PC-3 (cell line): ENCODE measurements at regions not wholly inside any gene's neighbourhood (a gene's known extent, or its start where the extent isn't known, plus 50 kb on each side); places are given as distances from the start of the nearest gene placed in this dataset.

Experiments
- ATAC-seq: fragments of 200-7000 bp; cut with Tn5 transposase; 2 replicates; pipeline ENCODE4 v1.9.1; 2020; ENCODE audit warnings: mild to moderate bottlenecking, moderate library complexity
- BruUV-seq: library from RNA; stranded (reverse); fragments of 400-500 nt; replicated peaks from 2 replicates; lab custom pipeline; 2021; lab: Mats Ljungman, UMichigan
- CTCF ChIA-PET: fragments of 300-600 bp; sonication (Branson Sonifier 250); formaldehyde crosslinking; loops from one replicate; lab custom pipeline; 2022; ENCODE audit warnings: antibody characterized with exemption; lab: Charles Lee
- POLR2A ChIA-PET: fragments of 300-600 bp; sonication (Branson Sonifier 250); formaldehyde crosslinking; loops from one replicate; lab custom pipeline; 2022; ENCODE audit warnings: antibody characterized with exemption; ENCODE audit not compliant: unreplicated experiment; lab: Charles Lee
- DNase-seq: peaks from one replicate; pipeline ENCODE4 v3.0.0-alpha.2; 2015
- H2AFZ ChIP-seq: fragments of 300-600 bp; sonication (generic); 2 replicates; pipeline ENCODE4 v1.6.0; 2016; ENCODE audit warnings: antibody characterized with exemption, low read length
- H3F3A ChIP-seq: fragments of 300-600 bp; sonication (generic); one replicate; pipeline ENCODE4 v1.6.0; 2017; ENCODE audit warnings: antibody characterized with exemption, low read length, control low read depth, mild to moderate bottlenecking; ENCODE audit not compliant: unreplicated experiment
- H3K27ac ChIP-seq: fragments of 300-600 bp; sonication (generic); 2 replicates; pipeline ENCODE4 v1.5.1; 2016; ENCODE audit warnings: mild to moderate bottlenecking, low read length
- H3K27me3 ChIP-seq: fragments of 300-600 bp; sonication (generic); 2 replicates; pipeline ENCODE4 v1.6.1; 2016; ENCODE audit warnings: low read length, mixed read lengths
- H3K36me3 ChIP-seq: fragments of 300-600 bp; sonication (generic); 2 replicates; pipeline ENCODE4 v1.6.1; 2016; ENCODE audit warnings: low read depth, mixed run types, low read length, mixed read lengths
- H3K4me1 ChIP-seq: fragments of 300-600 bp; sonication (generic); 2 replicates; pipeline ENCODE4 v1.5.1; 2016; ENCODE audit warnings: low read length; ENCODE audit not compliant: insufficient read depth
- H3K4me2 ChIP-seq: fragments of 300-600 bp; sonication (generic); 2 replicates; pipeline ENCODE4 v1.6.0; 2016; ENCODE audit warnings: low read length
- H3K4me3 ChIP-seq: fragments of 300-600 bp; sonication (generic); 2 replicates; pipeline ENCODE4 v1.5.1; 2016; ENCODE audit warnings: mild to moderate bottlenecking, low read length, mixed read lengths
- H3K79me2 ChIP-seq: fragments of 300-600 bp; sonication (generic); 2 replicates; pipeline ENCODE4 v1.6.1; 2017; ENCODE audit warnings: low read length, mixed read lengths
- H3K9ac ChIP-seq: fragments of 300-600 bp; sonication (generic); 2 replicates; pipeline ENCODE4 v1.6.0; 2016; ENCODE audit warnings: mild to moderate bottlenecking, low read length
- H3K9me2 ChIP-seq: fragments of 300-600 bp; sonication (generic); replicated peaks from 2 replicates; pipeline ENCODE4 v1.6.1; 2016; ENCODE audit warnings: mixed run types, low read length, mixed read lengths
- H3K9me3 ChIP-seq: fragments of 300-600 bp; sonication (generic); 2 replicates; pipeline ENCODE4 v1.6.1; 2016; ENCODE audit warnings: low read length, mixed read lengths
- H4K20me1 ChIP-seq: fragments of 300-600 bp; sonication (generic); 2 replicates; pipeline ENCODE4 v1.6.1; 2016; ENCODE audit warnings: low read length, mixed read lengths
- CTCF ChIP-seq: fragments of 300-600 bp; sonication (generic); conservative IDR thresholded peaks from 2 replicates; pipeline ENCODE4 v1.5.1; 2017; ENCODE audit warnings: antibody characterized with exemption, low read depth, mild to moderate bottlenecking, low read length
- EZH2 ChIP-seq: fragments of 300-600 bp; sonication (generic); IDR thresholded peaks from one replicate; pipeline ENCODE4 v1.6.1; 2017; ENCODE audit warnings: antibody characterized with exemption, mild to moderate bottlenecking, low read length; ENCODE audit not compliant: unreplicated experiment
- EZH2phosphoT487 ChIP-seq: fragments of 300-600 bp; sonication (generic); IDR thresholded peaks from 2 replicates; pipeline ENCODE4 v1.6.1; 2018; ENCODE audit warnings: mild to moderate bottlenecking, antibody characterized with exemption, low read length, borderline replicate concordance
- intact Hi-C: fragments of 100-400 bp; cut with micrococcal nuclease; formaldehyde crosslinking; loops from 2 replicates; pipeline ENCODE4 v1.9.0; 2023

- no peaks in the 10 kb centered on the region for H3K4me1 ChIP-seq
- POLR2A ChIA-PET = no interaction called here
- CTCF ChIA-PET = no interaction called here
- no peak overlapping the region for H3K4me2 ChIP-seq
- TF ChIP-seq CTCF (no peak), EZH2phosphoT487 (no peak), EZH2 (no peak)
- no peaks in the 10 kb centered on the region for H3F3A ChIP-seq
- no peaks in the 10 kb centered on the region for H3K9me3 ChIP-seq
- no peak overlapping the region for H3K27ac ChIP-seq
- no peak for DNase-seq
- no peak for ATAC-seq
- H4K20me1 ChIP-seq = no peaks in the 10 kb centered on the region
- H3K79me2 ChIP-seq = no peaks in the 10 kb centered on the region
- intact Hi-C loops = loop anchor here (10.0 kb wide), 1 partner anchor 264 kb away; no protein-coding TSS in a partner anchor
- no peak overlapping the region for H3K4me3 ChIP-seq
- no peaks in the 10 kb centered on the region for H3K9me2 ChIP-seq
- peaks cover 21% of the 10 kb centered on the region; the same call in 1 of the 2 replicates for H3K27me3 ChIP-seq
- BruUV-seq = no TSS peak
- no peak overlapping the region for H2AFZ ChIP-seq
- no peaks in the 10 kb centered on the region for H3K36me3 ChIP-seq
- no peak overlapping the region for H3K9ac ChIP-seq
Measured at GRCh38 chr5:167790462-167791260, 500.8 kb upstream of the WWC1 start.

GRCh38 chr5:167792514-167792913 lies 498.9 kb upstream of the WWC1 start:
- no peak for ATAC-seq
- POLR2A ChIA-PET = no interaction called here

More at GRCh38 chr5:167792514-167792913, 498.9 kb upstream of the WWC1 start:
- H3K27me3 ChIP-seq = peaks cover 32% of the 10 kb centered on the region; the same call in 1 of the 2 replicates
- no peak for DNase-seq
- H3K4me3 ChIP-seq = no peak overlapping the region
- no peaks in the 10 kb centered on the region for H3F3A ChIP-seq
- no peak overlapping the region for H3K4me2 ChIP-seq
- no peak overlapping the region for H3K27ac ChIP-seq
- H3K36me3 ChIP-seq = no peaks in the 10 kb centered on the region
- no peaks in the 10 kb centered on the region for H3K79me2 ChIP-seq
- TF ChIP-seq CTCF (no peak), EZH2phosphoT487 (no peak), EZH2 (no peak)
- CTCF ChIA-PET = no interaction called here
- no peaks in the 10 kb centered on the region for H3K9me3 ChIP-seq
- no peaks in the 10 kb centered on the region for H3K4me1 ChIP-seq
- H2AFZ ChIP-seq = no peak overlapping the region
- BruUV-seq = no TSS peak
- no peaks in the 10 kb centered on the region for H4K20me1 ChIP-seq
- H3K9ac ChIP-seq = no peak overlapping the region
- intact Hi-C loops = loop anchor here (10.0 kb wide), 1 partner anchor 262 kb away; no protein-coding TSS in a partner anchor
- H3K9me2 ChIP-seq = no peaks in the 10 kb centered on the region
